AG09319 (cell line): ENCODE measurements at regions not wholly inside any gene's neighbourhood (a gene's known extent, or its start where the extent isn't known, plus 50 kb on each side); places are given as distances from the start of the nearest gene placed in this dataset.
"Not testable (repeated sequence)": the region's sequence is repeated elsewhere in the genome, so short reads cannot be mapped to it uniquely, and the experiment has no call there.

Experiments used
- DNase-seq: peaks from one replicate; pipeline ENCODE4 v3.0.0-alpha.2; 2010; ENCODE audit warnings: low read depth; ENCODE audit errors: extremely low read depth
- CTCF ChIP-seq: IDR thresholded peaks from 2 replicates; pipeline ENCODE4 v1.5.1; 2011; ENCODE audit warnings: low read depth, mild to moderate bottlenecking, inconsistent platforms, low read length, moderate library complexity

DNA sequence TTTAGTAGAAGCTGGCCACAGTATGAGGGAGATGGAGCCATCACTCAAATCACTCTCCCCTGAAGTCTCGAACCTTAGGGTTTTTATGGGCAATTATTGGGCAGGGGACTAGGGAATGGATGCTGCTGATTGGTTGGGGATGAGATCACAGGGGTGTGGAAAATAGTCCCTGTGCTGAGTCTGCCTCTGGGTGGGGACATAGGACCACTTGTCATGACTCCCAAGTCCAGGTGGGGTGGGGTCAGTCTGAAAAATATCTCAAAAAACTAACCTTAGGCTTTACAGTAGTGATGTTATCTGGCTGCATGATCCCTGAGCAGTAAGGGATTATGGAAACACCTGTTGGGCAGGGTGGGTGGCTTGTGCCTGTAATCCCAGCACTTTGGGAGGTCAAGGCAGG is 98.6 kb downstream of the XRCC2 start:
- TF ChIP-seq CTCF: no peak
- DNase-seq: no peak

- TF ChIP-seq CTCF: no peak
- DNase-seq: no peak
Measured at GRCh38 chr7:152574892-152575548, 100.9 kb downstream of the XRCC2 start.

DNA sequence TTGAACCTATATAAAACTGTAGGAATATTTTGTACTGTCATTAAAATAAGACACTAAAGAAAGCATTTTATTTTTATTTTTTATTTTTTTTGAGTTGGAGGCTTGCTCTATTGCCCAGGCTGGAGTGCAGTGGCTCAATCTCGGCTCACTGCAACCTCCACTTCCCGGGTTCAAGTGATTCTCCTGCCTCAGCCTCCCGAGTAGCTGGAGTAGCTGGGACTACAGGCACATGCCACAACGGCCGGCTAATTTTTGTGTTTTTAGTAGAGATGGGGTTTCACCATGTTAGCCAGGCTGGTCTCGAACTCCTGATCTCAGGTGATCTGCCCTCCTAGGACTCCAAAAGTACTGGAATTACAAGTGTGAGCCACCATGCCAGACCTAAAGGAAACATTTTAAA is 102.8 kb downstream of the XRCC2 start:
- not testable (repeated sequence) for DNase-seq

DNA sequence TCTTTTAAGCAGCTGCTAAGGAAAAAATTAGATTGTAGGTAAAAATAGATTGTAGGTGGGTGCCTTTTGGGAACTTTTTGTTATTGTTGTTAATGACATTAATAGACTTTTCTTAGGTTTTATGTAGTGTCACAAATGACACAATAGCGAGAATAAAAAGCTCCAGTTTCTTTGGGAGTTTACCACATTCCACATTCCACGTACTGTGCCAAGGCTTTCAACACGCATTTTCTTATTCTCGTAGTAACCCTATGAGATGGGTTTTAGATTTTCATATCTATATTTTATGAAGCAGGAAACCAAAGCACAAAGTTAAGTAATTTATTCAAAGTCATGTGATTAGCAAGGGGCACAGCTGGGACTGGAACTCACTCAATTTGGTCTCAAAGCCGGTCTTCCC is 103.8 kb downstream of the XRCC2 start:
- no peak for DNase-seq
- TF ChIP-seq CTCF: no peak

DNA sequence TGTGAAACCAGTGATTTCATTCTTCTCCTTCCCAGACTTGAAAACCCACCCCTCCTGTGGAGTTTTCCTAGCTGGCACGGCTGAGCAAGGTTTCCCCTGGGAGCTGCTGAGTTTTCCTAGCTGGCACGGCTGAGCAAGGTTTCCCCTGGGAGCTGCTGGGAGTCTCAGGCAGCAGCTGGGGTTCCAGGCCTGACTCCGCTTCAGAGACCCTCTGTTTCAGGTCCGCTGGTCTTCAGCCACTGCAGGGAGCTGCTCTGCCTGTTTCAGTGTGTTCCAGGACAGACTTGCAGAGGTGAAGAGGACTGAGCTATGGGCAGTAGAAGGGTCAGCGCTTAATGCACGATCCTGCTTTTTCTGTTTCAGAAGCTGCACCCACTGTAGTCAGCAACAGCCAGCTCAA is 104.9 kb downstream of the XRCC2 start:
- no peak for DNase-seq
- TF ChIP-seq CTCF: no peak

GRCh38 chr7:152568972-152569371 is 107.0 kb downstream of the XRCC2 start:
- TF ChIP-seq CTCF: no peak
- DNase-seq: no peak

DNA sequence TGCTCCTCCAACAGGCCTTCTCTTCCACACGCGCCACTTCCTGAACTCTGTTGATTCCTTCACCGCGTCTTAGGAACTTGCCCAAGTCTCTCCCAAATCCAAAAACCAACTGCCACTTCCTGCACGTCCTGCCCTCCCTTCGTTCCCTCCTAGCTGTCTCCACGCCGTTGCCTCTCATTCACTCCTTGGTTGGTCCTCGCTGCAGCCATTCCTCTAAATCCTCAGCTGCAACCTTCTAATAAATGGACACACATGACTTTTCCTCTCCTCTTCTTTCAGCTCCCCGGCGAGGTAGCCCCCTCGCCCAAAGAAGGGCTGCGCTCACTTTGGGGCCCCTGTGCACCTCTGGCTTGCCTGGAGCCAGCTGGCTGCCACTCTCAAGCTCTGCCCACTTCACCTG is 110.2 kb downstream of the XRCC2 start:
- DNase-seq: no peak
- TF ChIP-seq CTCF: no peak

DNA sequence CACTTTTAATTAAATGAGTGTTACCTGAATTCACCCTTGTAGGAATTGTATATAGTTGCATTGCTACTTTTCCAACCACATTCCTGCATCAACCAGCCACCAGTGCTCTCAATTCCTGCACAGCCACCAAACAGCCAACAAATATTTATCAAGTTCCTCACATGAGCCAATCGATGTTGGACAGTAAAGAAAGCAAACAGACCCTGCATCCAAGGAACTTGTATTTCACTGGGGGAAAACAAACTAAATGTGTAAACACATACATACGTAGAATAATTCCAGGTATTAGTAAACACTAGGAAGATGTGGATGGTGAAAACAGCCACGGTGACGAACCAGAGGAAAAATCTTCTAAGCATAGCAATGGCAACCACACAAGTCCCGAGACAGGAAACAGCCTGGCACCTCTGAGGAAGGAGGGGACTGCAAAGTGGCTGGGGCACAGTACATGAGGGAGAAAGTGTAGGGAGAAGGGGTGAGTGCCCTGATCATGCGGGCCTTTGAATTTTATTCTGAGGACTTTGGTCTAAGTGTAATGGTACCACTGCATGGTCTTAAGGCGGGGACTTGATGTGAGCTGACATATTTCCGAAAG is 111.2 kb downstream of the XRCC2 start:
- no peak for DNase-seq
- TF ChIP-seq CTCF: no peak
